ENCODE measurements at regions not wholly inside any gene's neighbourhood (a gene's known extent, or its start where the extent isn't known, plus 50 kb on each side); places are given as distances from the start of the nearest gene placed in this dataset.
"Not testable (repeated sequence)": the region's sequence is repeated elsewhere in the genome, so short reads cannot be mapped to it uniquely, and the experiment has no call there.

GRCh38 chr2:175726223-175726622 is 275.8 kb downstream of the LNPK start:
- Histone ChIP-seq H3K27ac (no peak overlapping the region), H3K27me3 (peaks cover 3% of the 10 kb centered on the region), H3K4me1 (ENCODE audit: control insufficient read depth in 1 of 2, insufficient read depth in 1 of 2, low read depth in 1 of 2, low read length in 1 of 2) (no peaks in the 10 kb centered on the region), H3K9me3 (no peaks in the 10 kb centered on the region), H3K36me3 (no peaks in the 10 kb centered on the region), H3K4me3 (ENCODE audit: low read depth in 1 of 2, low read length in 1 of 2) (no peak overlapping the region)
- TF ChIP-seq CTCF (IDR thresholded peaks at IDR 0.05): no peak

- H3K4me1 ChIP-seq (ENCODE audit: control insufficient read depth in 1 of 2, insufficient read depth in 1 of 2, low read depth in 1 of 2, low read length in 1 of 2): no peaks in the 10 kb centered on the region
- H3K27ac ChIP-seq: no peak overlapping the region
- H3K9me3 ChIP-seq: no peaks in the 10 kb centered on the region
- H3K4me3 ChIP-seq (ENCODE audit: low read depth in 1 of 2, low read length in 1 of 2): no peak overlapping the region
- H3K36me3 ChIP-seq: no peaks in the 10 kb centered on the region
- H3K27me3 ChIP-seq: peaks cover 34% of the 10 kb centered on the region
- no peak for TF ChIP-seq CTCF (IDR thresholded peaks at IDR 0.05)
Observed at GRCh38 chr2:175709248-175709647, 292.8 kb downstream of the LNPK start.

- H3K27ac ChIP-seq: no peak overlapping the region
- no peaks in the 10 kb centered on the region for H3K36me3 ChIP-seq
- no peaks in the 10 kb centered on the region for H3K9me3 ChIP-seq
- peaks cover 30% of the 10 kb centered on the region for H3K27me3 ChIP-seq
- no peak overlapping the region for H3K4me3 ChIP-seq (ENCODE audit: low read depth in 1 of 2, low read length in 1 of 2)
- H3K4me1 ChIP-seq (ENCODE audit: control insufficient read depth in 1 of 2, insufficient read depth in 1 of 2, low read depth in 1 of 2, low read length in 1 of 2): no peaks in the 10 kb centered on the region
- TF ChIP-seq CTCF (IDR thresholded peaks at IDR 0.05): no peak
Observed at GRCh38 chr2:175707322-175707721, 294.7 kb downstream of the LNPK start.

GRCh38 chr2:175704568-175704967 is 297.5 kb downstream of the LNPK start:
- not testable (repeated sequence) for H3K4me3 ChIP-seq (ENCODE audit: low read depth in 1 of 2, low read length in 1 of 2); H3K9me3 ChIP-seq; H3K27ac ChIP-seq; H3K36me3 ChIP-seq; H3K4me1 ChIP-seq (ENCODE audit: control insufficient read depth in 1 of 2, insufficient read depth in 1 of 2, low read depth in 1 of 2, low read length in 1 of 2)
- H3K27me3 ChIP-seq: peaks cover 22% of the 10 kb centered on the region

GRCh38 chr2:175698061-175698460 is 304.0 kb downstream of the LNPK start:
- no peak overlapping the region for H3K4me3 ChIP-seq (ENCODE audit: low read depth in 1 of 2, low read length in 1 of 2)
- no peak for TF ChIP-seq CTCF (IDR thresholded peaks at IDR 0.05)
- no peaks in the 10 kb centered on the region for H3K4me1 ChIP-seq (ENCODE audit: control insufficient read depth in 1 of 2, insufficient read depth in 1 of 2, low read depth in 1 of 2, low read length in 1 of 2)
- H3K27me3 ChIP-seq: peaks cover 42% of the 10 kb centered on the region
- H3K36me3 ChIP-seq: no peaks in the 10 kb centered on the region
- H3K27ac ChIP-seq: no peak overlapping the region
- H3K9me3 ChIP-seq: no peaks in the 10 kb centered on the region

GRCh38 chr2:175690113-175690837 is 311.8 kb downstream of the LNPK start:
- Histone ChIP-seq H3K4me3 (ENCODE audit: low read depth in 1 of 2, low read length in 1 of 2) (no peak overlapping the region), H3K27ac (no peak overlapping the region), H3K36me3 (no peaks in the 10 kb centered on the region), H3K9me3 (no peaks in the 10 kb centered on the region), H3K27me3 (peaks cover 9% of the 10 kb centered on the region), H3K4me1 (ENCODE audit: control insufficient read depth in 1 of 2, insufficient read depth in 1 of 2, low read depth in 1 of 2, low read length in 1 of 2) (no peaks in the 10 kb centered on the region)
- peak; percentile 33 for TF ChIP-seq CTCF (IDR thresholded peaks at IDR 0.05)
